ENCODE measurements at regions not wholly inside any gene's neighbourhood (a gene's known extent, or its start where the extent isn't known, plus 50 kb on each side); places are given as distances from the start of the nearest gene placed in this dataset.

GRCh38 chr3:107431246-107432012 is 54.2 kb downstream of the CCDC54 start (continued):
- TF ChIP-seq, protein P1, sequence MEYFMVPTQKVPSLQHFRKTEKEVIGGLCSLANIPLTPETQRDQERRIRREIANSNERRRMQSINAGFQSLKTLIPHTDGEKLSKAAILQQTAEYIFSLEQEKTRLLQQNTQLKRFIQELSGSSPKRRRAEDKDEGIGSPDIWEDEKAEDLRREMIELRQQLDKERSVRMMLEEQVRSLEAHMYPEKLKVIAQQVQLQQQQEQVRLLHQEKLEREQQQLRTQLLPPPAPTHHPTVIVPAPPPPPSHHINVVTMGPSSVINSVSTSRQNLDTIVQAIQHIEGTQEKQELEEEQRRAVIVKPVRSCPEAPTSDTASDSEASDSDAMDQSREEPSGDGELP (IDR thresholded peaks at IDR 0.05; ENCODE audit: borderline replicate concordance, low read depth) = no peak
- TF ChIP-seq ZNF678 (CRISPR knock-in tag; IDR thresholded peaks at IDR 0.05) (no peak), HNRNPUL1 (IDR thresholded peaks at IDR 0.05; ENCODE audit: low read depth, low read length) (no peak), SRY (CRISPR knock-in tag; IDR thresholded peaks at IDR 0.05) (0 out of 2 replicates have a peak, but pooled peaks have one; percentile 7), MAFK (conservative IDR thresholded peaks at IDR 0.05 in 1 of 2, IDR thresholded peaks at IDR 0.05 in 1 of 2; ENCODE audit: low read length in 2 of 2) (no peak), FOXA3 (CRISPR knock-in tag; IDR thresholded peaks at IDR 0.05) (no peak), DPF2 (CRISPR knock-in tag; IDR thresholded peaks at IDR 0.05; ENCODE audit: borderline replicate concordance, low read depth) (no peak), SRSF1 (optimal IDR thresholded peaks at IDR 0.05; ENCODE audit: low read depth, low read length) (no peak), ZC3H4 (CRISPR knock-in tag; IDR thresholded peaks at IDR 0.05; ENCODE audit: borderline replicate concordance) (no peak), HDAC1 (CRISPR knock-in tag; IDR thresholded peaks at IDR 0.05) (no peak), NFATC3 (CRISPR knock-in tag; IDR thresholded peaks at IDR 0.05) (no peak), ZNF777 (CRISPR knock-in tag; IDR thresholded peaks at IDR 0.05) (peak; percentile 70), GFI1 (CRISPR knock-in tag; IDR thresholded peaks at IDR 0.05; ENCODE audit: borderline replicate concordance) (no peak), GABPB1 (CRISPR knock-in tag; IDR thresholded peaks at IDR 0.05) (peak; percentile 56; the same call in 1 of the 2 replicates), CEBPB (IDR thresholded peaks at IDR 0.05; ENCODE audit: borderline replicate concordance, low read depth, low read length) (no peak), ZNF207 (IDR thresholded peaks at IDR 0.05; ENCODE audit: borderline replicate concordance) (no peak), USF2 (IDR thresholded peaks at IDR 0.05; ENCODE audit: low read depth, low read length) (no peak), USF2 (CRISPR knock-in tag; IDR thresholded peaks at IDR 0.05; ENCODE audit: borderline replicate concordance) (no peak)
- TF ChIP-seq, protein P2, sequence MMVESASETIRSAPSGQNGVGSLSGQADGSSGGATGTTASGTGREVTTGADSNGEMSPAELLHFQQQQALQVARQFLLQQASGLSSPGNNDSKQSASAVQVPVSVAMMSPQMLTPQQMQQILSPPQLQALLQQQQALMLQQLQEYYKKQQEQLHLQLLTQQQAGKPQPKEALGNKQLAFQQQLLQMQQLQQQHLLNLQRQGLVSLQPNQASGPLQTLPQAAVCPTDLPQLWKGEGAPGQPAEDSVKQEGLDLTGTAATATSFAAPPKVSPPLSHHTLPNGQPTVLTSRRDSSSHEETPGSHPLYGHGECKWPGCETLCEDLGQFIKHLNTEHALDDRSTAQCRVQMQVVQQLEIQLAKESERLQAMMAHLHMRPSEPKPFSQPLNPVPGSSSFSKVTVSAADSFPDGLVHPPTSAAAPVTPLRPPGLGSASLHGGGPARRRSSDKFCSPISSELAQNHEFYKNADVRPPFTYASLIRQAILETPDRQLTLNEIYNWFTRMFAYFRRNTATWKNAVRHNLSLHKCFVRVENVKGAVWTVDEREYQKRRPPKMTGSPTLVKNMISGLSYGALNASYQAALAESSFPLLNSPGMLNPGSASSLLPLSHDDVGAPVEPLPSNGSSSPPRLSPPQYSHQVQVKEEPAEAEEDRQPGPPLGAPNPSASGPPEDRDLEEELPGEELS (CRISPR knock-in tag; IDR thresholded peaks at IDR 0.05) = no peak
- TF ChIP-seq, protein P3, sequence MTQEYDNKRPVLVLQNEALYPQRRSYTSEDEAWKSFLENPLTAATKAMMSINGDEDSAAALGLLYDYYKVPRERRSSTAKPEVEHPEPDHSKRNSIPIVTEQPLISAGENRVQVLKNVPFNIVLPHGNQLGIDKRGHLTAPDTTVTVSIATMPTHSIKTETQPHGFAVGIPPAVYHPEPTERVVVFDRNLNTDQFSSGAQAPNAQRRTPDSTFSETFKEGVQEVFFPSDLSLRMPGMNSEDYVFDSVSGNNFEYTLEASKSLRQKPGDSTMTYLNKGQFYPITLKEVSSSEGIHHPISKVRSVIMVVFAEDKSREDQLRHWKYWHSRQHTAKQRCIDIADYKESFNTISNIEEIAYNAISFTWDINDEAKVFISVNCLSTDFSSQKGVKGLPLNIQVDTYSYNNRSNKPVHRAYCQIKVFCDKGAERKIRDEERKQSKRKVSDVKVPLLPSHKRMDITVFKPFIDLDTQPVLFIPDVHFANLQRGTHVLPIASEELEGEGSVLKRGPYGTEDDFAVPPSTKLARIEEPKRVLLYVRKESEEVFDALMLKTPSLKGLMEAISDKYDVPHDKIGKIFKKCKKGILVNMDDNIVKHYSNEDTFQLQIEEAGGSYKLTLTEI (CRISPR knock-in tag; conservative IDR thresholded peaks at IDR 0.05) = no peak
- TF ChIP-seq, protein P4, sequence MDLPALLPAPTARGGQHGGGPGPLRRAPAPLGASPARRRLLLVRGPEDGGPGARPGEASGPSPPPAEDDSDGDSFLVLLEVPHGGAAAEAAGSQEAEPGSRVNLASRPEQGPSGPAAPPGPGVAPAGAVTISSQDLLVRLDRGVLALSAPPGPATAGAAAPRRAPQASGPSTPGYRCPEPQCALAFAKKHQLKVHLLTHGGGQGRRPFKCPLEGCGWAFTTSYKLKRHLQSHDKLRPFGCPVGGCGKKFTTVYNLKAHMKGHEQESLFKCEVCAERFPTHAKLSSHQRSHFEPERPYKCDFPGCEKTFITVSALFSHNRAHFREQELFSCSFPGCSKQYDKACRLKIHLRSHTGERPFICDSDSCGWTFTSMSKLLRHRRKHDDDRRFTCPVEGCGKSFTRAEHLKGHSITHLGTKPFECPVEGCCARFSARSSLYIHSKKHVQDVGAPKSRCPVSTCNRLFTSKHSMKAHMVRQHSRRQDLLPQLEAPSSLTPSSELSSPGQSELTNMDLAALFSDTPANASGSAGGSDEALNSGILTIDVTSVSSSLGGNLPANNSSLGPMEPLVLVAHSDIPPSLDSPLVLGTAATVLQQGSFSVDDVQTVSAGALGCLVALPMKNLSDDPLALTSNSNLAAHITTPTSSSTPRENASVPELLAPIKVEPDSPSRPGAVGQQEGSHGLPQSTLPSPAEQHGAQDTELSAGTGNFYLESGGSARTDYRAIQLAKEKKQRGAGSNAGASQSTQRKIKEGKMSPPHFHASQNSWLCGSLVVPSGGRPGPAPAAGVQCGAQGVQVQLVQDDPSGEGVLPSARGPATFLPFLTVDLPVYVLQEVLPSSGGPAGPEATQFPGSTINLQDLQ (CRISPR knock-in tag; IDR thresholded peaks at IDR 0.05) = no peak
